ENCODE measurements at regions not wholly inside any gene's neighbourhood (a gene's known extent, or its start where the extent isn't known, plus 50 kb on each side); places are given as distances from the start of the nearest gene placed in this dataset.

- no peak overlapping the region for H3K4me3 ChIP-seq
- H3K4me2 ChIP-seq: no peak overlapping the region
- DNase-seq (ENCODE audit: low spot score): no peak
- Mint-ChIP-seq H3K4me3 (no peak overlapping the region), H3K36me3 (ENCODE audit: low read depth) (no peaks in the 10 kb centered on the region; the same call in 2 of the 3 replicates), H3K27ac (no peak overlapping the region), H3K4me1 (no peaks in the 10 kb centered on the region), H3K27me3 (ENCODE audit: insufficient read depth, low read depth, poor library complexity) (no peaks in the 10 kb centered on the region), H3K9me3 (peaks cover 9% of the 10 kb centered on the region)
- no peaks in the 10 kb centered on the region for H4K20me1 ChIP-seq (replicated peaks; ENCODE audit: insufficient read depth)
- ATAC-seq: no peak
- H3K27ac ChIP-seq (ENCODE audit: low read depth): no peak overlapping the region
- H3K4me1 ChIP-seq (ENCODE audit: insufficient read depth): no peaks in the 10 kb centered on the region
- H3K79me2 ChIP-seq (replicated peaks; ENCODE audit: insufficient read depth): no peaks in the 10 kb centered on the region
- H2AFZ ChIP-seq: no peak overlapping the region
- no peaks in the 10 kb centered on the region for H3F3A ChIP-seq (replicated peaks; ENCODE audit: low read depth)
- TF ChIP-seq ZNF331 (CRISPR knock-in tag; IDR thresholded peaks at IDR 0.05; ENCODE audit: low read depth) (no peak), EZH2phosphoT487 (IDR thresholded peaks at IDR 0.05; ENCODE audit: unreplicated experiment) (no peak), REST (IDR thresholded peaks at IDR 0.05; ENCODE audit: unreplicated experiment) (no peak), ZNF114 (CRISPR knock-in tag; IDR thresholded peaks at IDR 0.05) (no peak), CTCF (conservative IDR thresholded peaks at IDR 0.05; ENCODE audit: low read depth in 2 of 2) (no peak), ZNF462 (CRISPR knock-in tag; IDR thresholded peaks at IDR 0.05) (no peak), POLR2AphosphoS5 (IDR thresholded peaks at IDR 0.05; ENCODE audit: low read depth) (no peak), JUNB (IDR thresholded peaks at IDR 0.05; ENCODE audit: unreplicated experiment) (no peak), STAT1 (IDR thresholded peaks at IDR 0.05; ENCODE audit: unreplicated experiment) (no peak), NANOG (IDR thresholded peaks at IDR 0.05; ENCODE audit: borderline replicate concordance) (no peak), EZH2 (IDR thresholded peaks at IDR 0.05; ENCODE audit: low read depth, unreplicated experiment) (no peak), CREB1 (CRISPR knock-in tag; IDR thresholded peaks at IDR 0.05; ENCODE audit: low read depth) (no peak)
- TF ChIP-seq, protein P1, sequence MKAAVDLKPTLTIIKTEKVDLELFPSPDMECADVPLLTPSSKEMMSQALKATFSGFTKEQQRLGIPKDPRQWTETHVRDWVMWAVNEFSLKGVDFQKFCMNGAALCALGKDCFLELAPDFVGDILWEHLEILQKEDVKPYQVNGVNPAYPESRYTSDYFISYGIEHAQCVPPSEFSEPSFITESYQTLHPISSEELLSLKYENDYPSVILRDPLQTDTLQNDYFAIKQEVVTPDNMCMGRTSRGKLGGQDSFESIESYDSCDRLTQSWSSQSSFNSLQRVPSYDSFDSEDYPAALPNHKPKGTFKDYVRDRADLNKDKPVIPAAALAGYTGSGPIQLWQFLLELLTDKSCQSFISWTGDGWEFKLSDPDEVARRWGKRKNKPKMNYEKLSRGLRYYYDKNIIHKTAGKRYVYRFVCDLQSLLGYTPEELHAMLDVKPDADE (IDR thresholded peaks at IDR 0.05): no peak
- H3K27me3 ChIP-seq (ENCODE audit: insufficient read depth): no peaks in the 10 kb centered on the region
- H3K9me2 ChIP-seq (ENCODE audit: insufficient read depth): 0 out of 2 replicates have a peak, but pooled peaks cover 5% of the 10 kb centered on the region
- no peaks in the 10 kb centered on the region for H3K36me3 ChIP-seq (ENCODE audit: insufficient read depth)
Observed at GRCh38 chr10:113420057-113420732, 132.7 kb upstream of the HABP2 start.
